ENCODE measurements at regions not wholly inside any gene's neighbourhood (a gene's known extent, or its start where the extent isn't known, plus 50 kb on each side); places are given as distances from the start of the nearest gene placed in this dataset.

DNA sequence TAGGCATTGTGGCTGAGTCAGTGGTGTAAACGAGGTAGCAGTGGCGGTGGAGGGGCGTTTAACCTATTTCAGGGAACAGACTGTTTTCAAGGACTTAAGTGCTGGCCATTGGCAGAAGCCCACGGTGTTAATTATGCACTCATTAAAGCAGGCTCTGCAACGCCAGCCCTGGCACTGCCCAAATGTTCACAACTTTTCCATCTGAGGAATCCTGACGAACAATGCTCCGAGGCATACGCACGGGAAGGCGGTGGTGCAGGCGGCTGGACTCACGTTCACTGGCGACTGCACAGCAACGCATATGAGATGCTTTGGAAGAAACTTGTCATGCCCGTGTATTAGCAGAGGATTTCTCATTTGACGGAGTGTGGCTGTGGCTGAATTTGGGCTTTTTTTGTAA lies 70.6 kb upstream of the SLC24A4 start:
- Mint-ChIP-seq H3K36me3 (ENCODE audit: low read depth) (no peaks in the 10 kb centered on the region), H3K27me3 (ENCODE audit: low read depth) (peaks cover 75% of the 10 kb centered on the region), H3K4me1 (peaks cover 14% of the 10 kb centered on the region), H3K27ac (no peak overlapping the region), H3K4me3 (no peak overlapping the region), H3K9me3 (peaks cover 3% of the 10 kb centered on the region)
- TF ChIP-seq, protein P1, sequence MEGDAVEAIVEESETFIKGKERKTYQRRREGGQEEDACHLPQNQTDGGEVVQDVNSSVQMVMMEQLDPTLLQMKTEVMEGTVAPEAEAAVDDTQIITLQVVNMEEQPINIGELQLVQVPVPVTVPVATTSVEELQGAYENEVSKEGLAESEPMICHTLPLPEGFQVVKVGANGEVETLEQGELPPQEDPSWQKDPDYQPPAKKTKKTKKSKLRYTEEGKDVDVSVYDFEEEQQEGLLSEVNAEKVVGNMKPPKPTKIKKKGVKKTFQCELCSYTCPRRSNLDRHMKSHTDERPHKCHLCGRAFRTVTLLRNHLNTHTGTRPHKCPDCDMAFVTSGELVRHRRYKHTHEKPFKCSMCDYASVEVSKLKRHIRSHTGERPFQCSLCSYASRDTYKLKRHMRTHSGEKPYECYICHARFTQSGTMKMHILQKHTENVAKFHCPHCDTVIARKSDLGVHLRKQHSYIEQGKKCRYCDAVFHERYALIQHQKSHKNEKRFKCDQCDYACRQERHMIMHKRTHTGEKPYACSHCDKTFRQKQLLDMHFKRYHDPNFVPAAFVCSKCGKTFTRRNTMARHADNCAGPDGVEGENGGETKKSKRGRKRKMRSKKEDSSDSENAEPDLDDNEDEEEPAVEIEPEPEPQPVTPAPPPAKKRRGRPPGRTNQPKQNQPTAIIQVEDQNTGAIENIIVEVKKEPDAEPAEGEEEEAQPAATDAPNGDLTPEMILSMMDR (IDR thresholded peaks at IDR 0.05; ENCODE audit: unreplicated experiment in 3 of 3) = no peak

DNA sequence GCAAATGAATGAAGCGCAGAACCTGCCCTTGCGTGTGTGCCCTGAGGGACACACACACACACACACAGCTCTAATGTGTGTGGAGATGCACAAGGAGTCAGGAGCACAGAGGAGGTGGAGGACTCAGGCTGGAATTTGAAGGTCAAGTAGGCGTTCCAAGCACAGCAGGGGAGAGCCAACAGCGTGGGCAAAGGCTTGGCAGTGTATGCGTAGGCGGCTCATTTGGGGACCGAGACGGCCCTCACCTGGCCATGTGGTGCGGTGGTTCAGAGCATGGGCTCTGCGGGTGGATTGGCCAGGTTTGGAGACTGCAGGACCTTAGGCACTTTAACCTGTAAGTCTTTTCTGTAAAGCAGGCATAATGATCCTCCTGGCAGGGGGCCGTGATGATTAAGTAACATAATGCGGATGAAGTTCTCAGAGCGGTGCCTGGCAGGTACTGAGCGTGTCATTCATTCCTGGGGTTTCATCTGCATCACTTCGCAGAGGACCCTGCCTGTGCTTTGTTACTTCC lies 69.5 kb upstream of the SLC24A4 start:
- peaks cover 3% of the 10 kb centered on the region for H3K9me3 Mint-ChIP-seq
- TF ChIP-seq, protein P1 (IDR thresholded peaks at IDR 0.05; ENCODE audit: unreplicated experiment in 3 of 3) = no peak

DNA sequence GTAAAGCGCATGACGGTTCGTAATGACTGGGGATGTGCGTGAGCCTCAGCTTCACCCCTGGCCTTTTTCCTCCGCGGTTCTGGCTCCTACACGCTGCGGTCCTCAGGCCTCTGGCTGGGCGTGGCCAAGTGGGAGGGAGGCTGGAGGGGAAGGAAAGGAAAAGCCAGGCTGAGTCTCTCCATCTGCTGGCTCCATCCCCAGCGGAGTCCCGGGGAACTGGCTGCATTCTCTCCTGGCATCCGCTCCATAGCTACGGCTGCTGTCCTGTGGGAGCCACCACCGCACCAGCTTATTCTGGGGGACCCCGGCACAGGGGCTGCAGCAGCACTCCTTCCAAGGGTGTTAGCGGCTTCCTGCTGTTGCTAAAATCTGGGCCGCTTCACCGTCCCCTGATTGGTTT lies 68.2 kb upstream of the SLC24A4 start:
- H3K4me1 Mint-ChIP-seq = peaks cover 9% of the 10 kb centered on the region
- no peak overlapping the region for H3K27ac Mint-ChIP-seq
- H3K9me3 Mint-ChIP-seq = no peaks in the 10 kb centered on the region
- H3K4me3 Mint-ChIP-seq = peak overlapping the region in 1 of 3 experiments; percentile 30
- TF ChIP-seq, protein P1 (IDR thresholded peaks at IDR 0.05; ENCODE audit: unreplicated experiment in 3 of 3) = no peak
- H3K36me3 Mint-ChIP-seq (ENCODE audit: low read depth) = no peaks in the 10 kb centered on the region
- H3K27me3 Mint-ChIP-seq (ENCODE audit: low read depth) = peaks cover 70% of the 10 kb centered on the region

More for the DNA sequence above, 69.5 kb upstream of the SLC24A4 start:
- Mint-ChIP-seq H3K4me1 (peaks cover 14% of the 10 kb centered on the region), H3K27ac (no peak overlapping the region), H3K36me3 (ENCODE audit: low read depth) (no peaks in the 10 kb centered on the region), H3K4me3 (no peak overlapping the region), H3K27me3 (ENCODE audit: low read depth) (peaks cover 72% of the 10 kb centered on the region)

DNA sequence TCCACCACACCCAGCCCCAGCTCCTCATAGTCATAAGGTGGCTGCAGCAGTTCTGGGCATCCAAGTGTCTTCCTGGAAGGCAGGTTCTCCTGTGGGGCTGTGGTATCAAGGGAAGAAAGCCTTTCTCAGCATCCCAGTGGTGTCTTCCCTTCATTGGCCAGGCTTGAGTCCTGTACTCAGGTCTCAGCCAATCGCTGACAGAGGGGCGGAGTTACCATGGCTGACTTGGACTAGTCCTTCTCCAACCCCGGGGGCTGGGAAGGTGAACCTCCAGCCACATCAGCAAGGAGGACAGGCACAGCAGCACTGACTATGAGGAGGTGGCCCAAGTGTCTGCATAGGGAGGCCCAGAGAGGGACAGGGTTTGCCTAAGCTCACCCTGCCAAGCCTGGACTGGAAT lies 64.0 kb upstream of the SLC24A4 start:
- TF ChIP-seq, protein P1 (IDR thresholded peaks at IDR 0.05; ENCODE audit: unreplicated experiment in 3 of 3) = no peak
- H3K36me3 Mint-ChIP-seq (ENCODE audit: low read depth) = no peaks in the 10 kb centered on the region
- H3K27me3 Mint-ChIP-seq (ENCODE audit: low read depth) = peaks cover 41% of the 10 kb centered on the region
- no peaks in the 10 kb centered on the region for H3K9me3 Mint-ChIP-seq
- peaks cover 9% of the 10 kb centered on the region for H3K4me1 Mint-ChIP-seq
- no peak overlapping the region for H3K4me3 Mint-ChIP-seq
- no peak overlapping the region for H3K27ac Mint-ChIP-seq

DNA sequence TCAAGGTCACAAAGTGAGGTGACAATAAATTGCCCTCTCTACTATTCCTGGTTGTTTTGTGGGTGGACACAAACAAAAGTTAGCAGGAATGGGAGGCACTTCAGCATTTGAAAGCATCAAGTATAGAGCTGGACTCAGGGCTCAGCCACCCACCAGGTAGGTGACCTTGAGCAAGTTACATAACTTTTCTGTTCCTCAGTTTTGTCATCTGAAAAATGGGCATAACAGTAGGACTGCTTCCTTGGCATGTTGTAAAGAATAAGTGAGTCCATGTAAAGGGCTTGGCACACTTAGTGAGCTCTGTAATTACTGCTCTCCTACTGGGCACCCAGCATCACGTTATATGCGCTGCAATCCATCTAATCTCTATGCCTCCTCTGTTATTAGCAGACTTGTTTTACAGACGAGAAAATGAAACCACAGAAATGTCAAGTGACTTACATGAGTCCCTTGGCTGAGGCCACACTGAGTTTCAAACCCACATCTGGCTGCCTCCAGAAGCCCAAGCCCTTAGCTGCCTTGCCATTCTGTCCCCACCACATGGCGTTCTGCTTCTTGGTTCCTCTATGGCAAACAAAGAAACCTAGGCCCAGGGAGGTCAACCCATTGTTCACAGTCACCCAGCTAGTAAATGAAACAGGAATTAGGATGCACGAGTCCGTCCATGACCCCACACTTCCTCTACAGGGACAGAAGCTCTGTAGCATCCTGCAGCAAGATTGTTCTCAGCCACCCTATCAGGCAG lies 63.2 kb upstream of the SLC24A4 start:
- peaks cover 38% of the 10 kb centered on the region for H3K27me3 Mint-ChIP-seq (ENCODE audit: low read depth)
- no peak overlapping the region for H3K4me3 Mint-ChIP-seq
- peaks cover 6% of the 10 kb centered on the region for H3K4me1 Mint-ChIP-seq

More for the DNA sequence above, 63.2 kb upstream of the SLC24A4 start:
- Mint-ChIP-seq H3K27ac (no peak overlapping the region), H3K9me3 (no peaks in the 10 kb centered on the region), H3K36me3 (ENCODE audit: low read depth) (no peaks in the 10 kb centered on the region)
- TF ChIP-seq, protein P1 (IDR thresholded peaks at IDR 0.05; ENCODE audit: unreplicated experiment in 3 of 3) = no peak

All from nephron (organoid).